Natural killer cell treated with Interleukin-12 subunit alpha and Interleukin-12 subunit beta and Interleukin-15 and Interleukin-18, amount 100 ng/mL, for 72 hours (primary cell): ENCODE measurements at regions not wholly inside any gene's neighbourhood (a gene's known extent, or its start where the extent isn't known, plus 50 kb on each side); places are given as distances from the start of the nearest gene placed in this dataset.
"Not testable (repeated sequence)": the region's sequence is repeated elsewhere in the genome, so short reads cannot be mapped to it uniquely, and the experiment has no call there.

Experiments
- ATAC-seq, 2 donors: fragments of 150-1000 bp; cut with Tn5 transposase in 1 of 2; sonication (Bioruptor Pico), chemical (Tn5 transposase) in 1 of 2; 2 replicates each; pipeline ENCODE4 v1.10.0; 2021
- DNase-seq: peaks from one replicate; pipeline ENCODE4 v3.0.0; 2022; ENCODE audit warnings: low spot score
- H3K27ac Mint-ChIP-seq, 2 donors: 1 replicate in 1 of 2; 2 replicates in 1 of 2; pipeline ENCODE4 v1.8.0; 2022; ENCODE audit warnings: mixed read lengths in 2 of 2, mild to moderate bottlenecking in 1 of 2, moderate library complexity in 1 of 2
- H3K27me3 Mint-ChIP-seq, 2 donors: 1 replicate in 1 of 2; 2 replicates in 1 of 2; pipeline ENCODE4 v1.8.0; 2022; ENCODE audit warnings: mixed read lengths in 2 of 2
- H3K36me3 Mint-ChIP-seq: one replicate; pipeline ENCODE4 v1.8.0; 2022; ENCODE audit warnings: mixed read lengths
- H3K4me1 Mint-ChIP-seq, 2 donors: 1 replicate in 1 of 2; 2 replicates in 1 of 2; pipeline ENCODE4 v1.8.0; 2022; ENCODE audit warnings: low read depth in 2 of 2, mixed read lengths in 2 of 2, mild to moderate bottlenecking in 1 of 2
- H3K4me3 Mint-ChIP-seq: one replicate; pipeline ENCODE4 v1.8.0; 2022; ENCODE audit warnings: mixed read lengths
- H3K9me3 Mint-ChIP-seq: 2 replicates; pipeline ENCODE4 v1.8.0; 2022; ENCODE audit warnings: mixed read lengths

GRCh38 chr3:43236008-43236407 lies 50.3 kb upstream of the SNRK start:
- Mint-ChIP-seq H3K4me3 (no peak overlapping the region), H3K4me1 (peaks cover 5 to 24% of the 10 kb centered on the region in 2 donors), H3K27me3 (peaks cover 0 to 6% of the 10 kb centered on the region in 2 donors), H3K27ac (no peak overlapping the region), H3K9me3 (no peaks in the 10 kb centered on the region), H3K36me3 (peaks cover 4% of the 10 kb centered on the region)
- ATAC-seq (no peak), DNase-seq (no peak)

DNA sequence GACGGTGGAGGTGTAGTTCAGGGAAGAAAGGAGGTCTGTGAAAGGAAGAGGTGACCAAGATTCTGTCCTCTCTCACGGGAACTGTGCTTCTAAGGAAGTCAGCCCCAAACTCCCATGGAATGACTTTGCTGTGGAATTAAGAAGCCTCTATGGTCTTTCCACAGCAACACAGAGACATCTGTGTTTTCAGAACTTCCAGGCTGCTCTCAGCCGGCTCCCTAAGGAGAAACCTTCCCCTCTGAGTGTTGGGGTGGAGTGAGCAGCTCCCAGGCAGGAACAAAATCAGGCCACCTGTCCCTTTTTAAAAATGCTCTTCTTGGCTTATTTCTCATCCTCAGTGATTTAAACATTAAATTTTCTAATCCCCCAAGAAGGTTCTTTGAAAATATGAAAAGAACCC lies 53.3 kb upstream of the SNRK start:
- no peak for DNase-seq
- H3K27me3 Mint-ChIP-seq, result peaks cover 0 to 6% of the 10 kb centered on the region in 2 donors
- H3K4me3 Mint-ChIP-seq, result no peak overlapping the region
- peaks cover 3% of the 10 kb centered on the region for H3K9me3 Mint-ChIP-seq
- peaks cover 5 to 19% of the 10 kb centered on the region in 2 donors for H3K4me1 Mint-ChIP-seq
- H3K27ac Mint-ChIP-seq, result peak overlapping the region in 1 of 2 donors; percentile 43
- peaks cover 7% of the 10 kb centered on the region for H3K36me3 Mint-ChIP-seq
- no peak for ATAC-seq

GRCh38 chr3:43231276-43232000 lies 54.9 kb upstream of the SNRK start:
- H3K4me1 Mint-ChIP-seq, result peaks cover 5 to 9% of the 10 kb centered on the region in 2 donors
- peaks cover 19% of the 10 kb centered on the region for H3K36me3 Mint-ChIP-seq
- H3K27me3 Mint-ChIP-seq, result peaks cover 0 to 6% of the 10 kb centered on the region in 2 donors
- DNase-seq, result no peak
- H3K9me3 Mint-ChIP-seq, result peaks cover 14% of the 10 kb centered on the region
- ATAC-seq, result no peak
- H3K27ac Mint-ChIP-seq, result no peak overlapping the region
- H3K4me3 Mint-ChIP-seq, result no peak overlapping the region

DNA sequence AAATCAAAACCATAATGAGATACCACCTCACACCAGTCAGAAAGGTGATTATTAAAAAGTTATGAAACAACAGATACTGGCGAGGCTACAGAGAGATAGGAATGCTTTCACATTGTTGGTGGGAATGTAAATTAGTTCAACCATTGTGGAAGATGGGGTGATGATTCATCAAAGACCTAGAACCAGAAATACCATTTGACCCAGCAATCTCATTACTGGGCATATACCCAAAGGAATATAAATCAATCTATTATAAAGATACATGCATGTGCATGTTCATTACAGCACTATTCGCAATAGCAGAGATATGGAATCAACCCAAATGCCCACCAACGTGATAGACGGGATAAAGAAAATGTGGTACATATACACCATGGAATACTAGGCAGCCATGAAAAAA lies 56.5 kb upstream of the SNRK start:
- not testable (repeated sequence) for H3K27me3 Mint-ChIP-seq, H3K4me3 Mint-ChIP-seq, H3K27ac Mint-ChIP-seq, DNase-seq, H3K4me1 Mint-ChIP-seq, ATAC-seq
- Mint-ChIP-seq H3K36me3 (peaks cover 19% of the 10 kb centered on the region), H3K9me3 (peaks cover 14% of the 10 kb centered on the region)

DNA sequence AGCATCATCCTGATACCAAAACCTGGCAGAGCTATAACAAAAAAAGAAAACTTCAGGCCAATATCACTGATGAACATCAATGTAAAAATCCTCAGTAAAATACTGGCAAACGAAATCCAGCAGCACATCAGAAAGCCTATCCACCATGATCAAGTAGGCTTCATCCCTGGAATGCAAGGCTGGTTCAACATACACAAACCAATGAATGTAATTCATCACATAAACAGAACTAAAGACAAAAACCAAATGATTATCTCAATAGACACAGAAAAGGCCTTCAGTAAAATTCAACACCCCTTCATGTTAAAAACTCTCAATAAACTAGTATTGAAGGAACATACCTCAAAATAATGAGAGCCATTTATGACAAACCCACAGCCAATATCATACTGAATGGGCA lies 58.7 kb upstream of the SNRK start:
- ATAC-seq, result not testable (repeated sequence)

GRCh38 chr3:43224405-43225073 lies 61.8 kb upstream of the SNRK start:
- Mint-ChIP-seq H3K4me1 (peaks cover 6 to 22% of the 10 kb centered on the region in 2 donors), H3K27me3 (peaks cover 0 to 3% of the 10 kb centered on the region in 2 donors), H3K27ac (peak overlapping the region in 1 of 2 donors; percentile 17), H3K36me3 (peaks cover 19% of the 10 kb centered on the region), H3K9me3 (peaks cover 14% of the 10 kb centered on the region), H3K4me3 (peak overlapping the region; percentile 43)
- ATAC-seq (no peak), DNase-seq (no peak)

More for the DNA sequence above, 58.7 kb upstream of the SNRK start:
- peaks cover 14% of the 10 kb centered on the region for H3K9me3 Mint-ChIP-seq
- not testable (repeated sequence) for H3K4me3 Mint-ChIP-seq, H3K27me3 Mint-ChIP-seq, DNase-seq, H3K27ac Mint-ChIP-seq
- H3K4me1 Mint-ChIP-seq, result peaks cover 6 to 22% of the 10 kb centered on the region in 2 donors
- peaks cover 19% of the 10 kb centered on the region for H3K36me3 Mint-ChIP-seq

DNA sequence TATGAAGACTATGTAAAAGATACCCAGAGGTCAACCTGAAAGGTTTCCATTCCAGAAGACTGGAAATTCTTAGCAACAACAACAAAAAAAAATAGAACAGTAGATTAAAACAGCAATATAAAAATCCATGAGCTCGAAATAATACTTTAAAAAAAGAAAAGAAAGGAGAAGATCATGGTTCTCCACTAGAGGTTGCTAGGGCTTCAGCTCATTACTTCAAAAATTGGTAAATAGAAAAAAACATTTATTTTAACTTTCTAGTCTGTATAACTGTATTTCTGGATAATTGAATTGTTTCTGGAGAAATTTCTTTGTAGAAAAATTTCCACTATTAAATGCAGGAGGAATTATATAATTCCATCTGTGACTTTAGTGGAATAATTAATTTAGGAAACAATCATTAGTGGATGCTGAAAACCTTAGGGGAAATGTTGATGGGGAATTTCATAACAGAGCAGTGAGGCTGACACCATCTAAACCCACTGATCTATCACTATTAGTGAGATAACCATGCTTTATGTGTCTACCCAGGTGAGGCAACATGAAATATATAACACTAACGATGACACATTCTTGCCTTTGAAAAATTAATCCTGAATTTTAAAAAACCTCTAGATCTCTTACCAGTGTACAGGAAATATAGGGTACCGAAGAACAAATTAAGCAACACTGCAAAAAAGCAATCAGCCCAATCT lies 62.5 kb upstream of the SNRK start:
- Mint-ChIP-seq H3K9me3 (peaks cover 14% of the 10 kb centered on the region), H3K36me3 (peaks cover 19% of the 10 kb centered on the region), H3K27me3 (peaks cover 0 to 3% of the 10 kb centered on the region in 2 donors), H3K4me3 (peak overlapping the region; percentile 42), H3K27ac (peak overlapping the region; percentile 17 to 51), H3K4me1 (peaks cover 6 to 22% of the 10 kb centered on the region in 2 donors)
- DNase-seq (no peak), ATAC-seq (no peak)

DNA sequence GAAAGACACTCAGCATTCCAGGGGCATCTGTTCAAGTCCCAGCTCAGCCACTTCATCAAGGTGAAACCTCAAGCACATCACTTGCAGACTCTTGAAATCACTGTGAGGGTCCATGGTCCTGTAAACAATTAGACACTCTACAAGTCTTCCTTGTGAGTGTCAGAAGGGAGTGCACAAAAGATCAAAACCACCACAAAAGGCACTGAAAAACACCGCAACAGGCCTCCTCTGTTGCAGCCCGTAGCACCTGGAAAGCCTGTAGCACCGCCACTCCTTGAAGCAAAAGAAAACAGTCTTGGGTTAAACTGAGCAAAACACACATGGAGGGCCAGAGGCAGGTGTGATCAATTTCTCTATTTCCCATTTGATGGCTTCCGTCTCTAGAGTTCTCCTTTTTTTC lies 63.8 kb upstream of the SNRK start:
- H3K36me3 Mint-ChIP-seq, result peaks cover 11% of the 10 kb centered on the region
- no peak for ATAC-seq
- peaks cover 0 to 3% of the 10 kb centered on the region in 2 donors for H3K27me3 Mint-ChIP-seq
- peaks cover 6 to 22% of the 10 kb centered on the region in 2 donors for H3K4me1 Mint-ChIP-seq
- no peak overlapping the region for H3K27ac Mint-ChIP-seq
- no peak overlapping the region for H3K4me3 Mint-ChIP-seq
- no peak for DNase-seq
- peaks cover 7% of the 10 kb centered on the region for H3K9me3 Mint-ChIP-seq

DNA sequence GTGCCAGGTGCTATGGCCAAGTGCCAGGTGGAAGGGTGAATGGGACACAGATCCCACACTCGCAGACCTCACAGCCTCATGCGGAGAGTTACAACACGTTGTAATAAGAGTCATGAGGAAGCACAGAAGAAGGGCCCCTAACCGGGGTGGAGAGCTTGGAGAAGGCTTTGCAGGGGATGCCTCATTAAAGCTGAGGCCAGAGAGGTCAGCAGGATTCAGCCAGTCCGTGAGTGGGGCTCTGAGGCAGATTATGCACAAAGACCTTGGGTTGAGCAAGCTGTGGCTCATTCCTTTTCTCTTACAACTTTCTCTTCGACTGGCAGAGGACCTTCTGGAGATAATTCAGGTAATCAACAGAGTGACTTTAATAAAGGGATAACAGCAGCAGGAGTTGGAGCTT lies 65.3 kb upstream of the SNRK start:
- Mint-ChIP-seq H3K9me3 (no peaks in the 10 kb centered on the region), H3K4me1 (peaks cover 10 to 27% of the 10 kb centered on the region in 2 donors), H3K27ac (no peak overlapping the region), H3K4me3 (no peak overlapping the region), H3K36me3 (no peaks in the 10 kb centered on the region), H3K27me3 (no peaks in the 10 kb centered on the region)
- DNase-seq (no peak), ATAC-seq (no peak)

DNA sequence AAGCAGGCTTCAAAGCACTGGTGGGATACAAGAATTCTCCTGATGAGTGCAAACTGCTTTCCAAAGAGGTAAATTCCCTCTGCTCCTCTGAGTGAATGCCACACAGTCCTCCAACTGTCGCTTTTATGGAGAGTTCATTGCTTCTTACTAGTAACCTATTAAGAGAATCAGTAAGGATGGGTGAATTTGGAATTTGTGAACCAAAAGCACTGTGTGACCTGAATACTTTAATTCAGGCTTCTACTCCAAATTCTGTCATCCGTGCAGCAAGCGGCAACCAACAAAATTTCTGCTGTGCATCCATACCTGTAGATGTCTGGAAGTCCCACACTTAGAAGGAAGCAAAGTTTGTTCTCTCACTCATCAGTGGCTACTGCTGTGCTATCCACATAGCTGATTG lies 66.7 kb upstream of the SNRK start:
- Mint-ChIP-seq H3K36me3 (no peaks in the 10 kb centered on the region), H3K4me1 (peaks cover 12 to 25% of the 10 kb centered on the region in 2 donors), H3K27me3 (peaks cover 0 to 3% of the 10 kb centered on the region in 2 donors), H3K4me3 (no peak overlapping the region), H3K27ac (no peak overlapping the region), H3K9me3 (no peaks in the 10 kb centered on the region)
- DNase-seq (no peak), ATAC-seq (no peak)

DNA sequence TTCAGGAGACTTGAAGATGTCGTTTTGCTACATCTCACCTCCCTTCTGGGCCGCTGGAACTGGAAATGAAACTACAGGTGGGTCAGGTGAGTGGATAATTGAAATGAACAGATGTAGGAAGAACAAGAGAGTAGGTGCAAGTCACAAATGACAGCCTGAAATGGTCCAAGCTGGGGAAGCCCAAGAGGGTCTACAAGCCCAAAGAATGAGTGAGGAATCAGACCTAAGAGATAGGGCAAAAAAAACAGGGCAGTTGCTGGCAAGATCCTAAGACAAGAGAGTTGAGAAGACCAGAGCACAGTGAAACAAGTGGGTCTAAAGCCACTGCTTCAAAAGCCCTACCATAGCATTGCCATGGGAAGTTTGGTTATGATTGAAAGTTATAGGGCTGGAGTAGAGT lies 67.4 kb upstream of the SNRK start:
- ATAC-seq (no peak), DNase-seq (no peak)
- Mint-ChIP-seq H3K36me3 (no peaks in the 10 kb centered on the region), H3K27ac (no peak overlapping the region), H3K9me3 (no peaks in the 10 kb centered on the region), H3K4me1 (peaks cover 7 to 18% of the 10 kb centered on the region in 2 donors), H3K27me3 (peaks cover 0 to 3% of the 10 kb centered on the region in 2 donors), H3K4me3 (no peak overlapping the region)

DNA sequence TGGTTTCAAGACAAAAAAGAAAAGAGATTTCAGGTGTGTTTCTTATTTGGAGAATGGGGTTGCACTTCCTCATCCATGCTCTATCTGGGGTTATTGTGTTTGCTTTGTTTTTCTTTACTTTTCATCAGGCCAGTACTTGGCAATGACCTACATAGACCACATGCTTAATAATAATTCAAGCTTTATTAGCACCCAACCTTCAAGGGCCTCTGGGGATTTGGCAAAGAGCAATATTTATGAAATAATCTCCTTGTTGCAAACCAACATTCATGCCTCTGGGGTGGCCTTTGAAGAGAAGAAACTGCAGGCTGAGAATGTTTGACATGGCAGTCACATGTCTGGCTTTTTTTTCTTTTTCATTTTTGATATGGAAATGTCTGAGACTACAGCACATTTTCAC lies 68.2 kb upstream of the SNRK start:
- DNase-seq (no peak), ATAC-seq (no peak)
- Mint-ChIP-seq H3K4me3 (no peak overlapping the region), H3K9me3 (no peaks in the 10 kb centered on the region), H3K4me1 (peaks cover 7 to 12% of the 10 kb centered on the region in 2 donors), H3K36me3 (no peaks in the 10 kb centered on the region), H3K27me3 (peaks cover 0 to 3% of the 10 kb centered on the region in 2 donors), H3K27ac (no peak overlapping the region)

DNA sequence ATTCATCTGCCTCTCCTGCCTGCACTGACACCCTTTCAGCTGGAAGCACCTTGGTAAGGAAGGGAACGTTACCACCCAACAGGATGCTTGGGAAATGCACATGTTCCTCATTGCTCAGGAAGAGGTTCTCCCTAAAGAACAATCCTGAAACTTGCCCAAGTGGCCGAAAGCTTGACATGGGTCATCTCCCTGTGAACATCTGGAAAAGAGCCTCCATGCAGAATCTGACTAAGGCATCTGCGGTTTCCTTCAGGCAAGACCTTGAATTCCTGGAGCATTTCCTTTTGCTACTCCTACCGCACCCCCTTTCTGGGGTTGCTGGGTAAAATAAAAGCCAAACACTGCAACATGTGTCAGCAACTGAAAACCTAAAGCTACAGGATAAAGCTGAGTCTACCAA lies 68.7 kb upstream of the SNRK start:
- H3K27ac Mint-ChIP-seq, result no peak overlapping the region
- H3K9me3 Mint-ChIP-seq, result no peaks in the 10 kb centered on the region
- no peak for ATAC-seq
- H3K36me3 Mint-ChIP-seq, result no peaks in the 10 kb centered on the region
- peaks cover 0 to 3% of the 10 kb centered on the region in 2 donors for H3K27me3 Mint-ChIP-seq
- no peak overlapping the region for H3K4me3 Mint-ChIP-seq
- no peak for DNase-seq
- peaks cover 7 to 8% of the 10 kb centered on the region in 2 donors for H3K4me1 Mint-ChIP-seq

DNA sequence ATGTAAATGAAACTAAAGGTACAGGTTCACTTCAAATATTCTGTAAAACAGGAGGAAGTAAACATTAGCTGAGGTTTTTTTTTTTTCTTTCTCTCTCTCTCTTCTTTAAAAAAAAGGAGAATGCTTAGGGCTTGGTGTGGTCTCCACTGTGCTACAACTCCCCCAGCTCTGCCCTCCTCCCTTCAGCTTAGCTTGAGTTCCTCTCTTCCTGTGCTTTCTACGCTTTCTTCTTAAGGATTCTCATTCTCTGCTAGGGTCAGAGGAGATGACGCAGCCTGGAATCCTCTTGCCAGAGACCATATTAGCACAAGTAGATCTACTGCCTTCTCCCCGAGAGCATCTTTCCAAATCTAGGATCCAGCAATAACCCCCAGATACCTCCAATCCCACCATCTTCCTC lies 69.1 kb upstream of the SNRK start:
- Mint-ChIP-seq H3K4me1 (peaks cover 7 to 8% of the 10 kb centered on the region in 2 donors), H3K27me3 (peaks cover 0 to 3% of the 10 kb centered on the region in 2 donors), H3K36me3 (no peaks in the 10 kb centered on the region), H3K9me3 (no peaks in the 10 kb centered on the region), H3K4me3 (no peak overlapping the region), H3K27ac (no peak overlapping the region)
- ATAC-seq (no peak), DNase-seq (no peak)
